Stimulated activated naive B cell treated with anti-CD40 and anti-IgM and Interleukin-4, amounts not matched to agents 10 μg/mL and 1 μg/mL and 100 μg/mL, for 72 hours (primary cell): ENCODE measurements at regions not wholly inside any gene's neighbourhood (a gene's known extent, or its start where the extent isn't known, plus 50 kb on each side); places are given as distances from the start of the nearest gene placed in this dataset.

Source experiments
- ATAC-seq, 2 donors: fragments of 150-1000 bp; cut with Tn5 transposase; replicated peaks; 2 replicates each; pipeline ENCODE4 v1.10.0; 2021; ENCODE audit warnings: moderate library complexity in 1 of 2
- DNase-seq: peaks from one replicate; pipeline ENCODE4 v3.0.0; 2021
- H3K27ac Mint-ChIP-seq: one replicate; pipeline ENCODE4 v1.8.0; 2022; ENCODE audit warnings: mild to moderate bottlenecking, mixed read lengths
- H3K27me3 Mint-ChIP-seq, 2 donors: one replicate each; pipeline ENCODE4 v1.8.0; 2022; ENCODE audit warnings: mixed read lengths in 2 of 2
- H3K36me3 Mint-ChIP-seq, 2 donors: one replicate each; pipeline ENCODE4 v1.8.0; 2022; ENCODE audit warnings: mixed read lengths in 2 of 2, mild to moderate bottlenecking in 1 of 2
- H3K4me1 Mint-ChIP-seq, 2 donors: one replicate each; pipeline ENCODE4 v1.8.0; 2022; ENCODE audit warnings: mixed read lengths in 2 of 2, mild to moderate bottlenecking in 1 of 2
- H3K4me3 Mint-ChIP-seq, 2 donors: one replicate each; pipeline ENCODE4 v1.8.0; 2022; ENCODE audit warnings: mild to moderate bottlenecking in 2 of 2, mixed read lengths in 2 of 2, moderate library complexity in 1 of 2
- H3K9me3 Mint-ChIP-seq, 2 donors: one replicate each; pipeline ENCODE4 v1.8.0; 2022; ENCODE audit warnings: mixed read lengths in 2 of 2, mild to moderate bottlenecking in 1 of 2

DNA sequence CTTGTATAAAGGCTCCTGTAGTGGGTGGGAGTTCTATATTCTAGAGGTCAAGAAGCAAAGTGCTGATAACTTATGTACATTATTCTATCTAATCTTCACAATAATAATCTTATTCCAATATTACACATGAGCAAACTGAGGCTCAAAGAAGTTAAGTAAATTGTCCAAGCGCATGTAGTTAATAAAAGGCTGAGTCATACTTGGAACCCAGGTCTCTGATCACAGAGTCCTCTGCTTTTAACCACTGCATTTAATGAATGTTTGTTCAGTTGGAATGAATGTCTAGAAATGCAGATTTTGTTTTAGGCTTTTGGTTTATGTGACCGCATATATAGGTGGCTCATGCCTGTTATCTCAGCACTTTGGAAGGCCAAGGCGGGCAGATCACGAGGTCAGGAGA lies 88.4 kb upstream of the PAQR3 start:
- ATAC-seq (no peak), DNase-seq (no peak)
- H3K4me3 Mint-ChIP-seq: no peak overlapping the region
- no peaks in the 10 kb centered on the region for H3K4me1 Mint-ChIP-seq
- no peaks in the 10 kb centered on the region for H3K36me3 Mint-ChIP-seq
- peaks cover 0 to 2% of the 10 kb centered on the region in 2 donors for H3K9me3 Mint-ChIP-seq
- no peaks in the 10 kb centered on the region for H3K27me3 Mint-ChIP-seq
- H3K27ac Mint-ChIP-seq: no peak overlapping the region

DNA sequence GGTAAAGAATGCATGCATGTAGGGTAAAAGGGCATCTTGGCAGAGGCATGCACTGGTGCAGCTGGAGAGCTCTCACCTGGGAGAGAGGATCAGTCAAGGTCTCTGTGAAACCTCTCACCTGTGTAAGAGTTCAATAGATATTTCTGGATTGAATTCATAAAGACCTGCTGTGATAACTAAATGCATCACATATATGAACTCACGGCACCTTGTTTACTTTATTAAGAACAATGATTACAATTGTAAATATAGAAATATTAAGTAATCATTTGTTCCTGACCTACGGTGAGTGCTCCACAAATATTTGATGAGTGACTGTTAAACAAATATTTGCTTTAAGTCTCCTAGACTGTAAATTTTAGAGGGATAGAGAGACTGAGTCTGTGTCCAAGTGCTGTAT lies 85.9 kb upstream of the PAQR3 start:
- H3K27ac Mint-ChIP-seq: no peak overlapping the region
- ATAC-seq: no peak
- H3K9me3 Mint-ChIP-seq: peaks cover 0 to 2% of the 10 kb centered on the region in 2 donors
- H3K27me3 Mint-ChIP-seq: no peaks in the 10 kb centered on the region
- H3K4me3 Mint-ChIP-seq: no peak overlapping the region
- no peaks in the 10 kb centered on the region for H3K4me1 Mint-ChIP-seq
- no peaks in the 10 kb centered on the region for H3K36me3 Mint-ChIP-seq
- DNase-seq: no peak

GRCh38 chr4:79023799-79024770 lies 84.8 kb upstream of the PAQR3 start:
- no peak for ATAC-seq
- no peaks in the 10 kb centered on the region for H3K36me3 Mint-ChIP-seq

GRCh38 chr4:79022529-79022928 lies 83.3 kb upstream of the PAQR3 start:
- H3K9me3 Mint-ChIP-seq: peaks cover 0 to 2% of the 10 kb centered on the region in 2 donors
- no peak for ATAC-seq

More at GRCh38 chr4:79023799-79024770, 84.8 kb upstream of the PAQR3 start:
- no peaks in the 10 kb centered on the region for H3K27me3 Mint-ChIP-seq
- no peak overlapping the region for H3K27ac Mint-ChIP-seq
- peaks cover 0 to 1% of the 10 kb centered on the region in 2 donors for H3K9me3 Mint-ChIP-seq
- no peak overlapping the region for H3K4me3 Mint-ChIP-seq
- no peak for DNase-seq
- no peaks in the 10 kb centered on the region for H3K4me1 Mint-ChIP-seq

DNA sequence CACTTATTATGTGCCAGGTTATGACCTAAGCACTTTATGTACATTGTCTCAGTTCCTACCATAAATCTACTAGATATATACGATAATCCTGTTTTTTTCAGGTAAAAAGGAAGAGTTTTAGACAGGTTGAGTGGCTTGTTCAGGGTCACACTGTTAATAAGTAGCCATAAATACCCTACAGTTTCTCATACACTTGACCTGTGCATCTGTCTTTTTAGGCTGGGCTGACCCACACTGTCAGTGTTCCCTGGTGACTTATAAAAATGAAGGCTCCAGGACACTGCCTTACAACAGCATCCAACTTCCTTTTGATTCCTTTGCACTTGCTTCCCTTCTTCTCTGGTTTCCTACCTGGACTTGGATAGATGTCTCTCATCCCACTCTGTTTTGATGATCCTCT lies 78.2 kb upstream of the PAQR3 start:
- Mint-ChIP-seq H3K36me3 (no peaks in the 10 kb centered on the region), H3K4me1 (no peaks in the 10 kb centered on the region), H3K9me3 (peaks cover 0 to 2% of the 10 kb centered on the region in 2 donors), H3K27ac (no peak overlapping the region), H3K4me3 (no peak overlapping the region), H3K27me3 (no peaks in the 10 kb centered on the region)
- DNase-seq (no peak), ATAC-seq (no peak)

More at GRCh38 chr4:79022529-79022928, 83.3 kb upstream of the PAQR3 start:
- H3K27me3 Mint-ChIP-seq: no peaks in the 10 kb centered on the region
- no peak overlapping the region for H3K4me3 Mint-ChIP-seq
- H3K4me1 Mint-ChIP-seq: no peaks in the 10 kb centered on the region
- DNase-seq: no peak
- no peaks in the 10 kb centered on the region for H3K36me3 Mint-ChIP-seq
- no peak overlapping the region for H3K27ac Mint-ChIP-seq

DNA sequence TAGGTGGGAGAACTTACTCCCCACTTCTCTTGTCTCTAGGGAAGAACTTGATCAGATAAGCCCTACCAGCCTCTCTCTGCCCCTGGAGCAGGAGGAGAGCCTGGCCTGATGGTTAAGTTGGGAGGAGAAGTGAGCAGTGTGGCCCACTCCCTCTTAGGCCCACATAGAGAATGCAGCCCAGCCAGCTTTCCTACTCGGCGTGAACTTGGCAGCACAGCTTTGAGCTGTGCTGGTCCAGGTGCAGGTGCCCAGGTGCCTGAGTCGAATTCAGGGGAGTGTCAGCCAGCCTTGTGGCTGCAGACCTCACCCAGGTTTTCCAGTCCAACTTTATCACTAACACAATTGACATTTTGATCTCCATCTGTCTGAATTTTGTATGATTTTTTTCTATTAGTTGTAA lies 77.6 kb upstream of the PAQR3 start:
- H3K4me3 Mint-ChIP-seq: no peak overlapping the region
- no peak for DNase-seq
- peaks cover 0 to 4% of the 10 kb centered on the region in 2 donors for H3K9me3 Mint-ChIP-seq
- H3K27ac Mint-ChIP-seq: no peak overlapping the region
- no peaks in the 10 kb centered on the region for H3K27me3 Mint-ChIP-seq
- H3K4me1 Mint-ChIP-seq: no peaks in the 10 kb centered on the region
- no peaks in the 10 kb centered on the region for H3K36me3 Mint-ChIP-seq
- ATAC-seq: no peak

GRCh38 chr4:79015411-79015810 lies 76.2 kb upstream of the PAQR3 start:
- no peak for ATAC-seq
- Mint-ChIP-seq H3K9me3 (peaks cover 0 to 4% of the 10 kb centered on the region in 2 donors), H3K4me3 (no peak overlapping the region), H3K36me3 (no peaks in the 10 kb centered on the region), H3K27me3 (no peaks in the 10 kb centered on the region), H3K27ac (no peak overlapping the region), H3K4me1 (no peaks in the 10 kb centered on the region)
- no peak for DNase-seq

- H3K4me3 Mint-ChIP-seq: no peak overlapping the region
- H3K9me3 Mint-ChIP-seq: peaks cover 0 to 6% of the 10 kb centered on the region in 2 donors
- H3K4me1 Mint-ChIP-seq: no peaks in the 10 kb centered on the region
- H3K36me3 Mint-ChIP-seq: no peaks in the 10 kb centered on the region
- H3K27ac Mint-ChIP-seq: no peak overlapping the region
- DNase-seq (no peak), ATAC-seq (no peak)
- peaks cover 0 to 8% of the 10 kb centered on the region in 2 donors for H3K27me3 Mint-ChIP-seq
These were observed 75.0 kb upstream of the PAQR3 start for GRCh38 chr4:79014230-79014629.

- H3K27me3 Mint-ChIP-seq: peaks cover 0 to 8% of the 10 kb centered on the region in 2 donors
These were observed 74.5 kb upstream of the PAQR3 start for GRCh38 chr4:79013756-79014155.

DNA sequence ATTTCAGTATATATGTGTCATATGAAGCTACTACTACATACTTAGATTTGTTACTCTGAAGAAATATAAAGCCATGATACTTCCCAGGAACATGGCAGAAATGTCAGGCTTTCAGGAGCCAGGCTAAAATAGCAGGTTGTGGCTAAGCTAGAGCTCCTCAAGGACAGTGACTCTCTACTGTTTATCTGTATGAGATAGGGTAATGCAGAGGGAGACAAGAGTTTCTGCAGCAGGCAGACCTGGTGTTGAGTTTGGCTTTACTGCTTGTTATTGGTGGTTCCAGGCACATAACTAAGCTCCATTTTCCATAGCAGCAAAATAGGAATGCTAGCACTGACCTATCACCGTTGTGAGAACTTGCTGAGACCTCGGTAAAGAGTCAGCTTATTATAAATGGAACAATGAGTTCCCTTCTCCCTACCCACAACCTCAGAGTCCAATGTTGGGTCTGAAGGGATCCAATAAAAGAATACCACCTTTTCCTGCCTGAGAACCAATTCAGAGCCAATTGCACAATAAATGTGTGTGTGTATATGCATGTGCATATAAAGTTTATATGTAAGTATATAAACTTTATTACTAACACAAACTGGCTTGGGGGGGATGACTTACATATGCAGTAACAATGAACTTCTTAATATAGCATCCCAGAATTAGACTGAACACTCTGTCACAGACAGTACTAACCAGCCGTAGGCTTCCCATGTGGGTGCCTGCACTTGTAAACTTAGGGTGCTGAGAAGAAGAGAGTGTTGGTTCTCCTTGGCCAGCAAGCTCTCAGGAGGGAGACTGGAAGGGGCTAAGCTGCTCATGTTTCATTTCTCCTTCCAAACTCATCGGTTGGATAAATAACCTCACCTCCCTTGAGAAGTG lies 51.9 kb upstream of the PAQR3 start:
- no peaks in the 10 kb centered on the region for H3K36me3 Mint-ChIP-seq
- no peak overlapping the region for H3K4me3 Mint-ChIP-seq
- H3K27me3 Mint-ChIP-seq: peaks cover 5 to 11% of the 10 kb centered on the region in 2 donors
- DNase-seq: no peak
- no peaks in the 10 kb centered on the region for H3K9me3 Mint-ChIP-seq
- ATAC-seq: no peak
- H3K4me1 Mint-ChIP-seq: no peaks in the 10 kb centered on the region
- H3K27ac Mint-ChIP-seq: no peak overlapping the region

More at GRCh38 chr4:79013756-79014155, 74.5 kb upstream of the PAQR3 start:
- Mint-ChIP-seq H3K9me3 (peaks cover 0 to 4% of the 10 kb centered on the region in 2 donors), H3K27ac (no peak overlapping the region), H3K4me3 (no peak overlapping the region), H3K4me1 (no peaks in the 10 kb centered on the region), H3K36me3 (no peaks in the 10 kb centered on the region)
- ATAC-seq (no peak), DNase-seq (no peak)

- no peaks in the 10 kb centered on the region for H3K36me3 Mint-ChIP-seq
- no peaks in the 10 kb centered on the region for H3K4me1 Mint-ChIP-seq
- DNase-seq: no peak
- H3K27ac Mint-ChIP-seq: no peak overlapping the region
- H3K27me3 Mint-ChIP-seq: peaks cover 10 to 11% of the 10 kb centered on the region in 2 donors
- no peak overlapping the region for H3K4me3 Mint-ChIP-seq
- H3K9me3 Mint-ChIP-seq: no peaks in the 10 kb centered on the region
- ATAC-seq: no peak
These were observed 50.5 kb upstream of the PAQR3 start for GRCh38 chr4:78989697-78990270.
